DMS153 (cell line): ENCODE measurements at regions not wholly inside any gene's neighbourhood (a gene's known extent, or its start where the extent isn't known, plus 50 kb on each side); places are given as distances from the start of the nearest gene placed in this dataset.

Source experiments
- DNase-seq: peaks from one replicate; lab custom pipeline; 2025; lab: John Stamatoyannopoulos, UW

- no peak for DNase-seq
Observed at GRCh38 chr5:10073441-10074104, 176.1 kb downstream of the ATPSCKMT start.

- no peak for DNase-seq
Observed at GRCh38 chr5:10069637-10070313, 179.9 kb downstream of the ATPSCKMT start.

GRCh38 chr5:10065428-10066000, 184.2 kb downstream of the ATPSCKMT start:
- no peak for DNase-seq

GRCh38 chr5:10064546-10065195, 185.0 kb downstream of the ATPSCKMT start:
- no peak for DNase-seq

GRCh38 chr5:10063997-10064396, 185.7 kb downstream of the ATPSCKMT start:
- no peak for DNase-seq

- no peak for DNase-seq
Observed at GRCh38 chr5:10059980-10060379, 189.7 kb downstream of the ATPSCKMT start.

- no peak for DNase-seq
Observed at GRCh38 chr5:10059556-10059955, 190.1 kb downstream of the ATPSCKMT start.

GRCh38 chr5:10057356-10057755, 192.3 kb downstream of the ATPSCKMT start:
- DNase-seq, result no peak

GRCh38 chr5:10056228-10056760, 193.4 kb downstream of the ATPSCKMT start:
- DNase-seq, result no peak

GRCh38 chr5:10049858-10050455, 199.7 kb downstream of the ATPSCKMT start:
- no peak for DNase-seq

- no peak for DNase-seq
Observed at GRCh38 chr5:10046676-10047075, 203.0 kb downstream of the ATPSCKMT start.

GRCh38 chr5:10045376-10045775, 204.3 kb downstream of the ATPSCKMT start:
- DNase-seq, result no peak

- no peak for DNase-seq
Observed at GRCh38 chr5:10036136-10036815, 213.4 kb downstream of the ATPSCKMT start.

GRCh38 chr5:10034001-10034400, 215.7 kb downstream of the ATPSCKMT start:
- peak; percentile 96 for DNase-seq

- DNase-seq, result no peak
Observed at GRCh38 chr5:10031817-10032216, 217.9 kb downstream of the ATPSCKMT start.

- DNase-seq, result no peak
Observed at GRCh38 chr5:10030219-10030831, 219.4 kb downstream of the ATPSCKMT start.

- DNase-seq, result no peak
Observed at GRCh38 chr5:10023494-10023893, 226.2 kb downstream of the ATPSCKMT start.

- DNase-seq, result no peak
Observed at GRCh38 chr5:10021248-10021647, 228.4 kb downstream of the ATPSCKMT start.

GRCh38 chr5:10019236-10019635, 230.5 kb downstream of the ATPSCKMT start:
- DNase-seq, result no peak

GRCh38 chr5:10018201-10019069, 231.3 kb downstream of the ATPSCKMT start:
- no peak for DNase-seq
